ENCODE measurements at regions not wholly inside any gene's neighbourhood (a gene's known extent, or its start where the extent isn't known, plus 50 kb on each side); places are given as distances from the start of the nearest gene placed in this dataset.

GRCh38 chr2:224261326-224261725 lies 140.6 kb downstream of the FAM124B start:
- Histone ChIP-seq H3K4me2 (ENCODE audit: insufficient read depth, insufficient read length, low read length) (no peak overlapping the region), H4K20me1 (ENCODE audit: control insufficient read depth, insufficient read depth, insufficient read length) (no peaks in the 10 kb centered on the region)
- WGBS (ENCODE audit: extremely low coverage, insufficient read length, low lambda C conversion rate), result no CpG with 5 or more reads among the region's 1 CpG

More at GRCh38 chr2:224261326-224261725, 140.6 kb downstream of the FAM124B start:
- Histone ChIP-seq H4K5ac (ENCODE audit: insufficient read length, low read depth, low read length) (no peak overlapping the region), H3K23ac (ENCODE audit: insufficient read length, low read depth, low read length) (no peak overlapping the region), H3K23me2 (ENCODE audit: insufficient read length, low read depth, low read length, poor library complexity, severe bottlenecking) (no peaks in the 10 kb centered on the region), H3K27me3 (ENCODE audit: insufficient read depth, low read length) (no peaks in the 10 kb centered on the region), H4K91ac (ENCODE audit: insufficient read length, low read depth, low read length) (no peak overlapping the region), H4K8ac (replicated peaks; ENCODE audit: insufficient read length, low read depth, low read length) (no peak overlapping the region), H3K18ac (ENCODE audit: insufficient read length, low read depth, low read length) (no peak overlapping the region), H3K9me3 (ENCODE audit: control insufficient read depth, low read depth, low read length) (no peaks in the 10 kb centered on the region), H2BK20ac (ENCODE audit: low read depth, low read length, poor library complexity, severe bottlenecking) (no peak overlapping the region), H3K79me2 (ENCODE audit: insufficient read depth, low read length) (no peaks in the 10 kb centered on the region), H3K56ac (ENCODE audit: insufficient read length, low read depth, low read length) (no peak overlapping the region), H3K79me1 (ENCODE audit: insufficient read depth, low read depth, low read length, poor library complexity, severe bottlenecking) (no peaks in the 10 kb centered on the region), H3K4ac (ENCODE audit: low read depth, low read length) (no peak overlapping the region), H3K4me1 (ENCODE audit: insufficient read depth, low read length) (no peaks in the 10 kb centered on the region; the same call in 1 of the 2 replicates), H2BK120ac (ENCODE audit: low read depth, low read length, poor library complexity, severe bottlenecking) (no peak overlapping the region), H2AK5ac (ENCODE audit: insufficient read length, low read length) (no peak overlapping the region), H2BK15ac (ENCODE audit: low read depth, low read length) (no peak overlapping the region), H2BK5ac (ENCODE audit: insufficient read length, low read length) (no peak overlapping the region), H3T11ph (ENCODE audit: low read length) (no peak overlapping the region), H2AFZ (ENCODE audit: low read length) (no peak overlapping the region), H2BK12ac (ENCODE audit: insufficient read length, low read depth, low read length) (no peak overlapping the region), H3K9ac (ENCODE audit: extremely low read depth, insufficient read length, low read length) (no peak overlapping the region), H3K27ac (ENCODE audit: insufficient read length, low read depth, low read length) (no peak overlapping the region), H3K14ac (ENCODE audit: insufficient read depth, low read length) (no peak overlapping the region)
- no peaks in the 10 kb centered on the region for H3K27me3 Mint-ChIP-seq (ENCODE audit: low read depth)
- no peaks in the 10 kb centered on the region for H3K36me3 Mint-ChIP-seq (ENCODE audit: insufficient read depth in 1 of 3, low read depth in 3 of 3)
- no peak for DNase-seq
- no peak overlapping the region for H3K4me3 Mint-ChIP-seq
- TF ChIP-seq CTCF (conservative IDR thresholded peaks at IDR 0.05), result no peak
- no peak overlapping the region for H3K27ac Mint-ChIP-seq
- H3K4me1 Mint-ChIP-seq, result peaks cover 15 to 19% of the 10 kb centered on the region in 2 experiments
- H3K9me3 Mint-ChIP-seq, result no peaks in the 10 kb centered on the region

All from H9 (cell line).